Endothelial cell of umbilical vein (primary cell): ENCODE measurements at regions not wholly inside any gene's neighbourhood (a gene's known extent, or its start where the extent isn't known, plus 50 kb on each side); places are given as distances from the start of the nearest gene placed in this dataset.

Source experiments
- GATA2 ChIP-seq: IDR thresholded peaks from 2 replicates; pipeline ENCODE4 v1.7.0; 2011; ENCODE audit warnings: low read depth, mild to moderate bottlenecking, moderate library complexity, mixed read lengths, low read length; ENCODE audit not compliant: insufficient read length, insufficient read depth
- POLR2A ChIP-seq: IDR thresholded peaks from 2 replicates; pipeline ENCODE4 v1.6.1; 2012; ENCODE audit warnings: low read depth, mild to moderate bottlenecking, control low read depth, low read length
- POLR2AphosphoS5 ChIP-seq: IDR thresholded peaks from 2 replicates; pipeline ENCODE4 v1.6.1; 2012; ENCODE audit warnings: low read depth, mild to moderate bottlenecking, control low read depth, low read length, moderate library complexity; ENCODE audit not compliant: insufficient read depth
- TF ChIP-seq, protein P1 (sequence below), 2 donors: IDR thresholded peaks; 1 replicate in 1 of 2; 2 replicates in 1 of 2; pipeline ENCODE4 v1.5.1; 2011; ENCODE audit warnings: low read length in 2 of 2, mild to moderate bottlenecking in 2 of 2, moderate library complexity in 2 of 2, control low read depth in 1 of 2, inconsistent platforms in 1 of 2, low read depth in 1 of 2; ENCODE audit not compliant: insufficient read depth in 1 of 2; ENCODE audit errors: extremely low read depth in 1 of 2

DNA sequence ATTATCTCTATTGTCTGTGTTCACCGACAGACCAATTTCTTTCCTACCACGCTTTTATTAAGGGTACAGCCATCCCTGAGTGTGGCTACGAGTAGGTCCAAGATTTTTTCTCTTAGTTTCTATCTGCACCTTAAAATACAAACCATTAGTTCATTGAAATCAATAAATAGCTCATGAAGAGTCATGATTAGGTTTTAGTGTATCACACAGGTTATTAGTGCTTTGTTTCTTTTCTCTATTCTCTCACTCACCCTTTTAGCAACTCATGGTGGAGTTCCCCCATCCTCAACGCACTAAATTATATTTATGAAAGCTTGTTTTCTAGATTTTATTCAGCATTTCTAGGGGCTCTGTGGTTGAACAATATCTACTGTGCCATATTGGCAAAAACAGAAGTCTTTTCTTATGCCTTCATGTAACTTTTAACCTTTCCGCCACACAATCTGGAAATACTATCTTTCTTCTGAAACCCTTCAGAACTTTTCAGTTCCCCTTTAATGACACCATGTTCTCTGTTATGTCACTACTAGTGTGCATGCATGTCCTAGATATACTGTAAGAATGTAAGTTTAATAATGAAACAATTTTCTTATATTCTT, 128.2 kb upstream of the LAMA2 start:
- TF ChIP-seq, protein P1, sequence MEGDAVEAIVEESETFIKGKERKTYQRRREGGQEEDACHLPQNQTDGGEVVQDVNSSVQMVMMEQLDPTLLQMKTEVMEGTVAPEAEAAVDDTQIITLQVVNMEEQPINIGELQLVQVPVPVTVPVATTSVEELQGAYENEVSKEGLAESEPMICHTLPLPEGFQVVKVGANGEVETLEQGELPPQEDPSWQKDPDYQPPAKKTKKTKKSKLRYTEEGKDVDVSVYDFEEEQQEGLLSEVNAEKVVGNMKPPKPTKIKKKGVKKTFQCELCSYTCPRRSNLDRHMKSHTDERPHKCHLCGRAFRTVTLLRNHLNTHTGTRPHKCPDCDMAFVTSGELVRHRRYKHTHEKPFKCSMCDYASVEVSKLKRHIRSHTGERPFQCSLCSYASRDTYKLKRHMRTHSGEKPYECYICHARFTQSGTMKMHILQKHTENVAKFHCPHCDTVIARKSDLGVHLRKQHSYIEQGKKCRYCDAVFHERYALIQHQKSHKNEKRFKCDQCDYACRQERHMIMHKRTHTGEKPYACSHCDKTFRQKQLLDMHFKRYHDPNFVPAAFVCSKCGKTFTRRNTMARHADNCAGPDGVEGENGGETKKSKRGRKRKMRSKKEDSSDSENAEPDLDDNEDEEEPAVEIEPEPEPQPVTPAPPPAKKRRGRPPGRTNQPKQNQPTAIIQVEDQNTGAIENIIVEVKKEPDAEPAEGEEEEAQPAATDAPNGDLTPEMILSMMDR (IDR thresholded peaks at IDR 0.05; ENCODE audit: extremely low read depth in 1 of 2, insufficient read depth in 1 of 2, low read depth in 1 of 2, low read length in 2 of 2) = no peak
- TF ChIP-seq POLR2A = no peak
- TF ChIP-seq POLR2AphosphoS5 = no peak
- no peak for TF ChIP-seq GATA2
